Mesodermal cell (in vitro differentiated cells): ENCODE measurements at regions not wholly inside any gene's neighbourhood (a gene's known extent, or its start where the extent isn't known, plus 50 kb on each side); places are given as distances from the start of the nearest gene placed in this dataset.

Experiments used
- H3K27ac ChIP-seq: 2 replicates; pipeline ENCODE4 v1.7.0; 2013; ENCODE audit warnings: mild to moderate bottlenecking, low read depth, low read length, moderate library complexity; ENCODE audit not compliant: severe bottlenecking
- H3K36me3 ChIP-seq: 2 replicates; pipeline ENCODE4 v1.7.1; 2013; ENCODE audit warnings: mild to moderate bottlenecking, low read length, moderate library complexity; ENCODE audit not compliant: control insufficient read depth, insufficient read depth
- H3K4me1 ChIP-seq: one replicate; pipeline ENCODE4 v1.7.1; 2013; ENCODE audit warnings: mild to moderate bottlenecking, low read length; ENCODE audit not compliant: insufficient read depth, control insufficient read depth, poor library complexity, severe bottlenecking
- H3K4me3 ChIP-seq: 2 replicates; pipeline ENCODE4 v1.7.0; 2013; ENCODE audit warnings: low read length, control low read depth, mild to moderate bottlenecking; ENCODE audit not compliant: insufficient read depth, poor library complexity, severe bottlenecking; ENCODE audit errors: extremely low read depth
- H3K9me3 ChIP-seq: 2 replicates; pipeline ENCODE4 v1.7.1; 2013; ENCODE audit warnings: mild to moderate bottlenecking, low read length, moderate library complexity; ENCODE audit not compliant: control insufficient read depth
- WGBS, 2 experiments: methylation state at CpG; one replicate each; pipeline ENCODE4 v1.1.5; 2013; ENCODE audit warnings: missing lambda C conversion rate in 2 of 2; ENCODE audit not compliant: insufficient coverage in 2 of 2; 5-methylcytosine and 5-hydroxymethylcytosine counted together

GRCh38 chr14:85087201-85087600 lies 442.7 kb upstream of the FLRT2 start:
- no peaks in the 10 kb centered on the region for H3K4me1 ChIP-seq
- WGBS, 2 experiments: 50% methylated on average over 2 of the region's 2 CpGs; no CpG with 5 or more reads in 1 of the 2 experiments
- no peak overlapping the region for H3K4me3 ChIP-seq
- H3K9me3 ChIP-seq: no peaks in the 10 kb centered on the region
- no peaks in the 10 kb centered on the region for H3K36me3 ChIP-seq
- H3K27ac ChIP-seq: no peak overlapping the region

GRCh38 chr14:85088192-85088591 lies 441.8 kb upstream of the FLRT2 start:
- H3K27ac ChIP-seq: no peak overlapping the region
- H3K9me3 ChIP-seq: no peaks in the 10 kb centered on the region
- 100% methylated on average over 2 of the region's 2 CpGs for WGBS, 2 experiments
- no peaks in the 10 kb centered on the region for H3K36me3 ChIP-seq
- H3K4me3 ChIP-seq: no peak overlapping the region
- H3K4me1 ChIP-seq: no peaks in the 10 kb centered on the region

GRCh38 chr14:85090681-85091080 lies 439.3 kb upstream of the FLRT2 start:
- Histone ChIP-seq H3K27ac (no peak overlapping the region), H3K4me1 (no peaks in the 10 kb centered on the region), H3K36me3 (no peaks in the 10 kb centered on the region), H3K4me3 (no peak overlapping the region), H3K9me3 (no peaks in the 10 kb centered on the region)
- WGBS, 2 experiments: 90% methylated on average over 2 of the region's 2 CpGs; no CpG with 5 or more reads in 1 of the 2 experiments

- Histone ChIP-seq H3K9me3 (no peaks in the 10 kb centered on the region), H3K4me3 (no peak overlapping the region), H3K36me3 (no peaks in the 10 kb centered on the region), H3K27ac (no peak overlapping the region), H3K4me1 (no peaks in the 10 kb centered on the region)
- 88 to 89% methylated on average over 3 to 4 of the region's 5 CpGs for WGBS, 2 experiments
These were observed 436.2 kb upstream of the FLRT2 start for GRCh38 chr14:85093631-85094330.

GRCh38 chr14:85102591-85102990 lies 427.4 kb upstream of the FLRT2 start:
- Histone ChIP-seq H3K4me3 (no peak overlapping the region), H3K27ac (no peak overlapping the region), H3K36me3 (no peaks in the 10 kb centered on the region), H3K9me3 (no peaks in the 10 kb centered on the region), H3K4me1 (no peaks in the 10 kb centered on the region)
- WGBS, 2 experiments: no CpG with 5 or more reads among the region's 1 CpG

- no peaks in the 10 kb centered on the region for H3K4me1 ChIP-seq
- no peak overlapping the region for H3K4me3 ChIP-seq
- 93% methylated on average over 2 of the region's 2 CpGs; no CpG with 5 or more reads in 1 of the 2 experiments for WGBS, 2 experiments
- H3K9me3 ChIP-seq: no peaks in the 10 kb centered on the region
- H3K27ac ChIP-seq: no peak overlapping the region
- no peaks in the 10 kb centered on the region for H3K36me3 ChIP-seq
These were observed 423.4 kb upstream of the FLRT2 start for GRCh38 chr14:85106506-85106905.

- 84 to 88% methylated on average over 2 of the region's 2 CpGs for WGBS, 2 experiments
- peaks cover 16% of the 10 kb centered on the region for H3K9me3 ChIP-seq
- no peaks in the 10 kb centered on the region for H3K36me3 ChIP-seq
- no peak overlapping the region for H3K27ac ChIP-seq
- H3K4me1 ChIP-seq: no peaks in the 10 kb centered on the region
- no peak overlapping the region for H3K4me3 ChIP-seq
These were observed 417.2 kb upstream of the FLRT2 start for GRCh38 chr14:85112762-85113161.

- peaks cover 16% of the 10 kb centered on the region for H3K9me3 ChIP-seq
- H3K4me1 ChIP-seq: no peaks in the 10 kb centered on the region
- no peak overlapping the region for H3K27ac ChIP-seq
- H3K4me3 ChIP-seq: no peak overlapping the region
- WGBS, 2 experiments: no CpG with 5 or more reads among the region's 1 CpG
- no peaks in the 10 kb centered on the region for H3K36me3 ChIP-seq
These were observed 414.0 kb upstream of the FLRT2 start for GRCh38 chr14:85115921-85116320.

GRCh38 chr14:85118274-85118673 lies 411.7 kb upstream of the FLRT2 start:
- no peak overlapping the region for H3K27ac ChIP-seq
- H3K4me3 ChIP-seq: no peak overlapping the region
- no peaks in the 10 kb centered on the region for H3K4me1 ChIP-seq
- 77 to 100% methylated on average over 3 of the region's 5 CpGs for whole genome bisulfite sequencing, 2 experiments
- H3K36me3 ChIP-seq: no peaks in the 10 kb centered on the region
- peaks cover 5% of the 10 kb centered on the region for H3K9me3 ChIP-seq

- Histone ChIP-seq H3K27ac (no peak overlapping the region), H3K9me3 (no peaks in the 10 kb centered on the region), H3K36me3 (no peaks in the 10 kb centered on the region), H3K4me1 (no peaks in the 10 kb centered on the region), H3K4me3 (no peak overlapping the region)
These were observed 407.3 kb upstream of the FLRT2 start for GRCh38 chr14:85122690-85123089.

GRCh38 chr14:85123755-85124154 lies 406.2 kb upstream of the FLRT2 start:
- no peaks in the 10 kb centered on the region for H3K9me3 ChIP-seq
- no peaks in the 10 kb centered on the region for H3K36me3 ChIP-seq
- 80% methylated on average over 1 of the region's 2 CpGs; no CpG with 5 or more reads in 1 of the 2 experiments for WGBS, 2 experiments
- no peaks in the 10 kb centered on the region for H3K4me1 ChIP-seq
- no peak overlapping the region for H3K4me3 ChIP-seq
- no peak overlapping the region for H3K27ac ChIP-seq
